CD4-positive, alpha-beta T cell (primary cell): ENCODE measurements at regions not wholly inside any gene's neighbourhood (a gene's known extent, or its start where the extent isn't known, plus 50 kb on each side); places are given as distances from the start of the nearest gene placed in this dataset.

Experiments used
- ATAC-seq: fragments of 200-7000 bp; cut with Tn5 transposase; one replicate; pipeline ENCODE4 v1.10.0; 2022; ENCODE audit warnings: mild to moderate bottlenecking; ENCODE audit not compliant: poor library complexity
- CTCF ChIA-PET: fragments of 350-600 bp; sonication (Branson Sonifier 250); formaldehyde crosslinking; loops from one replicate; lab custom pipeline; 2021; ENCODE audit warnings: antibody characterized with exemption, inconsistent platforms; lab: Charles Lee
- POLR2A ChIA-PET: fragments of 350-600 bp; sonication (Branson Sonifier 250); formaldehyde crosslinking; loops from one replicate; lab custom pipeline; 2021; ENCODE audit warnings: antibody characterized with exemption, inconsistent platforms; lab: Charles Lee
- DNase-seq, 14 experiments: peaks; one replicate each; pipeline ENCODE4 v3.0.0-alpha.2; 2013 to 2020; ENCODE audit warnings: mixed read lengths in 2 of 14
- H3K27ac ChIP-seq, 2 donors: one replicate each; pipeline versions ENCODE4 v1.5.1 to v1.7.0; 2013; ENCODE audit warnings: low read length in 2 of 2, low read depth in 1 of 2, mild to moderate bottlenecking in 1 of 2
- H3K27me3 ChIP-seq, 2 experiments: 1 replicate in 1 of 2; 2 replicates in 1 of 2; pipeline versions ENCODE4 v1.6.1 to v1.7.0; 2013; ENCODE audit warnings: low read length in 2 of 2, control low read depth in 1 of 2, mild to moderate bottlenecking in 1 of 2, moderate library complexity in 1 of 2; ENCODE audit not compliant: insufficient read depth in 2 of 2, control insufficient read depth in 1 of 2
- H3K36me3 ChIP-seq: one replicate; pipeline ENCODE4 v1.6.1; 2013; ENCODE audit warnings: low read length, control low read depth; ENCODE audit not compliant: insufficient read depth
- H3K4me1 ChIP-seq: one replicate; pipeline ENCODE4 v1.6.1; 2013; ENCODE audit warnings: low read length, control low read depth; ENCODE audit not compliant: insufficient read depth
- H3K4me3 ChIP-seq: one replicate; pipeline ENCODE4 v1.5.1; 2013; ENCODE audit warnings: mild to moderate bottlenecking, low read length, moderate library complexity
- H3K9me3 ChIP-seq, 2 experiments: 1 replicate in 1 of 2; 2 replicates in 1 of 2; pipeline versions ENCODE4 v1.6.1 to v1.7.0; 2013; ENCODE audit warnings: low read length in 2 of 2, mild to moderate bottlenecking in 2 of 2, control low read depth in 1 of 2, moderate library complexity in 1 of 2; ENCODE audit not compliant: control insufficient read depth in 1 of 2, insufficient read depth in 1 of 2
- H3K27ac Mint-ChIP-seq: one replicate; pipeline ENCODE4 v1.8.0; 2020; ENCODE audit warnings: mixed read lengths
- H3K27me3 Mint-ChIP-seq: one replicate; pipeline ENCODE4 v1.8.0; 2021; ENCODE audit warnings: mixed read lengths
- H3K36me3 Mint-ChIP-seq: one replicate; pipeline ENCODE4 v1.8.0; 2021; ENCODE audit warnings: low read depth, mixed read lengths
- H3K4me1 Mint-ChIP-seq: one replicate; pipeline ENCODE4 v1.8.0; 2021; ENCODE audit warnings: low read depth, mixed read lengths
- H3K4me3 Mint-ChIP-seq: one replicate; pipeline ENCODE4 v1.8.0; 2020; ENCODE audit warnings: mild to moderate bottlenecking, mixed read lengths
- H3K9me3 Mint-ChIP-seq: one replicate; pipeline ENCODE4 v1.8.0; 2020; ENCODE audit warnings: mixed read lengths
- CTCF ChIP-seq: fragments of 200-600 bp; IDR thresholded peaks from one replicate; pipeline ENCODE4 v1.8.0; 2022; ENCODE audit warnings: antibody characterized with exemption, mild to moderate bottlenecking
- intact Hi-C, 2 experiments: fragments of 100-400 bp; cut with DNase I in 1 of 2; cut with micrococcal nuclease in 1 of 2; formaldehyde crosslinking; loops; one replicate each; pipeline versions ENCODE4 v1.15.1 to v1.9.0; 2023 to 2025; cut with DNase I, micrococcal nuclease

DNA sequence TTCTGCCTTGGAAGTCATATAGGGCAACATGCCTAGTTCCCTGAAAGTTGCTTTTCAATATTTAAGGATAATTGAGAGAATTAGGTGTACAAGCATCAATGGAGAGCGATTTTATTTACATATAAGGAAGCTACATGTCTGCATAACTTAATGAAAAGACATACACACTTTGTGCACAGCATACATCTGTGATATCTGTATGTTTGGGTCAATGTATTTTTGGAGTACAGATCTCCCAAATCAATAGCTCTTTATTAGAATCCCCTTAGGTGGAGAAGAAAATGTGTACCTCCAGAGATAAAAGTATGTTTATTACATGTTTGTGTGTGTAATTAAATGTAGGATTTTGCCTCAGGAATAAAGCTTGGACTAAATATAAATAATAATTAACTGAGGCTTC, 373.7 kb upstream of the CCNH start:
- H3K9me3 Mint-ChIP-seq: no peaks in the 10 kb centered on the region
- CTCF ChIA-PET: no interaction called here
- intact Hi-C loops: no loop called here

DNA sequence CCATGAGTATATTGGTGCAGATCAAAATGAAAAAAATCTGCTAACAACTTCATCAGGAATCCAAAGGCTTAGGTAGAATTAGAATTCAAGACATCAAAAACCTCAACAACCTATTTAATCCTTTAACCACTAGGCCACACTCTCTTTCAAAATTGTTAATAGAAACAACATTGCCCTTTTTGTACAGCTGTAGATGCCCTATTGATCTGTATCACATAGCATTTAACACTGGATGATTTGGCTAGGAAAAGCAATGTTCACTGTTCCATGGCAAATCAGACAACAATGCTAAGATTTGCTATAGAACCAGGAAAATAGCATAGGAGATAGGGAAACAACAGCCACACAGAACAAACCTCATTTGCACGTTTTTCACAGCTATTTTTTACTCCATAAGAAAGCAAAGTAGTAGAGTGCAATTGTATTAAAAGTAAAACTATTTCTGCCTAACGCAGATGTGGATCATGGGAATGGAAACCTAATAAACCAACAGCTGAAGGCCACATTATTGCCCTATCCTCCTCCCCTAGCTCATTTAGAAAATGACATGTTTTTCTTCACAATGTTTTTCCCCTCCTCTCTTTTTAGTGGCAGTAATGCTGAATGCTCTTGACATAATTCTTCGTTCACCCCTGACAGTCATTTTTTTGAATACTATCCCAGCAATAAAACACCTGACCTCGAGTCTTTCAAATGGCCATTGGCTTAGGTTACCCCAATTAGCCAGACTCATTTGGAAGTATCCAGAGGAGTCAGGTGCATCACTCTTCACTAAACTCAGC, 373.0 kb upstream of the CCNH start:
- DNase-seq (no peak), ATAC-seq (no peak)
- Mint-ChIP-seq H3K36me3 (no peaks in the 10 kb centered on the region), H3K4me3 (no peak overlapping the region), H3K9me3 (no peaks in the 10 kb centered on the region), H3K27me3 (peaks cover 37% of the 10 kb centered on the region), H3K4me1 (peaks cover 4% of the 10 kb centered on the region), H3K27ac (no peak overlapping the region)
- CTCF ChIA-PET: no interaction called here
- Histone ChIP-seq H3K36me3 (no peaks in the 10 kb centered on the region), H3K4me3 (no peak overlapping the region), H3K27ac (no peak overlapping the region), H3K9me3 (no peaks in the 10 kb centered on the region), H3K4me1 (no peaks in the 10 kb centered on the region), H3K27me3 (peaks cover 2 to 35% of the 10 kb centered on the region in 2 experiments)
- POLR2A ChIA-PET: no interaction called here
- intact Hi-C loops: no loop called here
- TF ChIP-seq CTCF: no peak

More for the DNA sequence above, 373.7 kb upstream of the CCNH start:
- Histone ChIP-seq H3K27ac (no peak overlapping the region), H3K36me3 (no peaks in the 10 kb centered on the region), H3K4me3 (no peak overlapping the region), H3K9me3 (no peaks in the 10 kb centered on the region), H3K27me3 (peaks cover 2 to 33% of the 10 kb centered on the region in 2 experiments), H3K4me1 (no peaks in the 10 kb centered on the region)
- H3K27me3 Mint-ChIP-seq: peaks cover 32% of the 10 kb centered on the region
- no peaks in the 10 kb centered on the region for H3K4me1 Mint-ChIP-seq
- H3K36me3 Mint-ChIP-seq: no peaks in the 10 kb centered on the region
- H3K4me3 Mint-ChIP-seq: no peak overlapping the region
- ATAC-seq: no peak
- H3K27ac Mint-ChIP-seq: no peak overlapping the region
- TF ChIP-seq CTCF: no peak
- POLR2A ChIA-PET: no interaction called here
- no peak for DNase-seq

GRCh38 chr5:87784879-87785495, 372.3 kb upstream of the CCNH start:
- ATAC-seq (no peak), DNase-seq (no peak)
- Mint-ChIP-seq H3K4me1 (peaks cover 4% of the 10 kb centered on the region), H3K27ac (no peak overlapping the region), H3K27me3 (peaks cover 41% of the 10 kb centered on the region), H3K36me3 (no peaks in the 10 kb centered on the region), H3K4me3 (no peak overlapping the region), H3K9me3 (no peaks in the 10 kb centered on the region)
- Histone ChIP-seq H3K4me1 (no peaks in the 10 kb centered on the region), H3K27me3 (peaks cover 2 to 35% of the 10 kb centered on the region in 2 experiments), H3K4me3 (no peak overlapping the region), H3K36me3 (no peaks in the 10 kb centered on the region), H3K9me3 (no peaks in the 10 kb centered on the region), H3K27ac (no peak overlapping the region)
- POLR2A ChIA-PET: no interaction called here
- intact Hi-C loops: no loop called here
- no peak for TF ChIP-seq CTCF
- CTCF ChIA-PET: no interaction called here
